ENCODE measurements at regions not wholly inside any gene's neighbourhood (a gene's known extent, or its start where the extent isn't known, plus 50 kb on each side); places are given as distances from the start of the nearest gene placed in this dataset.

GRCh38 chr2:33927756-33928155 is 328.7 kb upstream of the FAM98A start:
- no peaks in the 10 kb centered on the region for H3K36me3 ChIP-seq
- peaks cover 0 to 3% (median 0%) of the 10 kb centered on the region in 4 donors for H3K9me3 ChIP-seq
- no peak for TF ChIP-seq POLR2A (IDR thresholded peaks at IDR 0.05)
- no peak overlapping the region for H3K4me3 ChIP-seq
- no peaks in the 10 kb centered on the region for H3K27me3 ChIP-seq
- H3K27ac ChIP-seq = no peak overlapping the region
- DNase-seq = no peak
- no peaks in the 10 kb centered on the region for H3K4me1 ChIP-seq

GRCh38 chr2:33925311-33925710 is 326.2 kb upstream of the FAM98A start:
- TF ChIP-seq CTCF (IDR thresholded peaks at IDR 0.05) = no peak
- TF ChIP-seq POLR2A (IDR thresholded peaks at IDR 0.05) = no peak
- DNase-seq = no peak
- H3K4me1 ChIP-seq = no peaks in the 10 kb centered on the region
- H3K36me3 ChIP-seq = no peaks in the 10 kb centered on the region
- no peaks in the 10 kb centered on the region for H3K27me3 ChIP-seq
- H3K27ac ChIP-seq = no peak overlapping the region
- peaks cover 0 to 3% (median 0%) of the 10 kb centered on the region in 4 donors for H3K9me3 ChIP-seq
- no peak overlapping the region for H3K4me3 ChIP-seq

GRCh38 chr2:33924586-33925169 is 325.6 kb upstream of the FAM98A start:
- Histone ChIP-seq H3K27me3 (no peaks in the 10 kb centered on the region), H3K27ac (no peak overlapping the region), H3K4me1 (no peaks in the 10 kb centered on the region), H3K9me3 (peaks cover 0 to 3% (median 0%) of the 10 kb centered on the region in 4 donors), H3K4me3 (no peak overlapping the region), H3K36me3 (no peaks in the 10 kb centered on the region)
- TF ChIP-seq CTCF (IDR thresholded peaks at IDR 0.05) (no peak), POLR2A (IDR thresholded peaks at IDR 0.05) (no peak)
- no peak for DNase-seq

- DNase-seq = no peak
- no peaks in the 10 kb centered on the region for H3K27me3 ChIP-seq
- TF ChIP-seq POLR2A (IDR thresholded peaks at IDR 0.05) (no peak), CTCF (IDR thresholded peaks at IDR 0.05) (no peak)
- no peaks in the 10 kb centered on the region for H3K4me1 ChIP-seq
- no peak overlapping the region for H3K4me3 ChIP-seq
- H3K27ac ChIP-seq = no peak overlapping the region
- H3K36me3 ChIP-seq = no peaks in the 10 kb centered on the region
- no peaks in the 10 kb centered on the region for H3K9me3 ChIP-seq
Observed at GRCh38 chr2:33917252-33917651, 318.2 kb upstream of the FAM98A start.

GRCh38 chr2:33913071-33913616 is 314.0 kb upstream of the FAM98A start:
- Histone ChIP-seq H3K27ac (no peak overlapping the region), H3K4me3 (no peak overlapping the region), H3K9me3 (no peaks in the 10 kb centered on the region), H3K36me3 (no peaks in the 10 kb centered on the region), H3K4me1 (no peaks in the 10 kb centered on the region), H3K27me3 (no peaks in the 10 kb centered on the region)
- DNase-seq = no peak
- TF ChIP-seq POLR2A (IDR thresholded peaks at IDR 0.05) = no peak
- TF ChIP-seq CTCF (IDR thresholded peaks at IDR 0.05) = no peak

- Histone ChIP-seq H3K9me3 (no peaks in the 10 kb centered on the region), H3K36me3 (no peaks in the 10 kb centered on the region), H3K27me3 (no peaks in the 10 kb centered on the region), H3K4me3 (no peak overlapping the region), H3K27ac (no peak overlapping the region), H3K4me1 (no peaks in the 10 kb centered on the region)
- no peak for TF ChIP-seq CTCF (IDR thresholded peaks at IDR 0.05)
- no peak for TF ChIP-seq POLR2A (IDR thresholded peaks at IDR 0.05)
- DNase-seq = no peak
Observed at GRCh38 chr2:33911327-33911726, 312.2 kb upstream of the FAM98A start.
